ENCODE measurements at regions not wholly inside any gene's neighbourhood (a gene's known extent, or its start where the extent isn't known, plus 50 kb on each side); places are given as distances from the start of the nearest gene placed in this dataset.

- TF ChIP-seq, protein P1, sequence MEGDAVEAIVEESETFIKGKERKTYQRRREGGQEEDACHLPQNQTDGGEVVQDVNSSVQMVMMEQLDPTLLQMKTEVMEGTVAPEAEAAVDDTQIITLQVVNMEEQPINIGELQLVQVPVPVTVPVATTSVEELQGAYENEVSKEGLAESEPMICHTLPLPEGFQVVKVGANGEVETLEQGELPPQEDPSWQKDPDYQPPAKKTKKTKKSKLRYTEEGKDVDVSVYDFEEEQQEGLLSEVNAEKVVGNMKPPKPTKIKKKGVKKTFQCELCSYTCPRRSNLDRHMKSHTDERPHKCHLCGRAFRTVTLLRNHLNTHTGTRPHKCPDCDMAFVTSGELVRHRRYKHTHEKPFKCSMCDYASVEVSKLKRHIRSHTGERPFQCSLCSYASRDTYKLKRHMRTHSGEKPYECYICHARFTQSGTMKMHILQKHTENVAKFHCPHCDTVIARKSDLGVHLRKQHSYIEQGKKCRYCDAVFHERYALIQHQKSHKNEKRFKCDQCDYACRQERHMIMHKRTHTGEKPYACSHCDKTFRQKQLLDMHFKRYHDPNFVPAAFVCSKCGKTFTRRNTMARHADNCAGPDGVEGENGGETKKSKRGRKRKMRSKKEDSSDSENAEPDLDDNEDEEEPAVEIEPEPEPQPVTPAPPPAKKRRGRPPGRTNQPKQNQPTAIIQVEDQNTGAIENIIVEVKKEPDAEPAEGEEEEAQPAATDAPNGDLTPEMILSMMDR (IDR thresholded peaks at IDR 0.05; ENCODE audit: insufficient read depth, low read length, poor library complexity, severe bottlenecking): no peak
- TF ChIP-seq EZH2phosphoT487 (conservative IDR thresholded peaks at IDR 0.05; ENCODE audit: low read length): no peak
Observed at GRCh38 chr4:83738895-83739294, 203.0 kb downstream of the GPAT3 start.

Measured in SU-DHL-6 (cell line).